Fibroblast of lung (primary cell): ENCODE measurements at regions not wholly inside any gene's neighbourhood (a gene's known extent, or its start where the extent isn't known, plus 50 kb on each side); places are given as distances from the start of the nearest gene placed in this dataset.

Source experiments
- DNase-seq, 2 donors: peaks; one replicate each; pipeline versions ENCODE4 v3.0.0 to v3.0.0-alpha.2; 2010; ENCODE audit warnings: low read depth in 2 of 2
- H2AFZ ChIP-seq: 2 replicates; pipeline ENCODE4 v1.5.1; 2012; ENCODE audit warnings: low read length, control low read depth, inconsistent platforms
- H3K27ac ChIP-seq: 2 replicates; pipeline ENCODE4 v1.5.1; 2011; ENCODE audit warnings: low read length, control low read depth; ENCODE audit not compliant: insufficient read depth
- H3K27me3 ChIP-seq: 2 replicates; pipeline ENCODE4 v1.5.1; 2011; ENCODE audit warnings: mild to moderate bottlenecking, low read length; ENCODE audit not compliant: control insufficient read depth, insufficient read depth
- H3K36me3 ChIP-seq: 2 replicates; pipeline ENCODE4 v1.5.1; 2011; ENCODE audit warnings: low read length; ENCODE audit not compliant: control insufficient read depth, insufficient read depth
- H3K4me1 ChIP-seq: 2 replicates; pipeline ENCODE4 v1.5.1; 2011; ENCODE audit warnings: low read length; ENCODE audit not compliant: control insufficient read depth, insufficient read depth; ENCODE audit errors: extremely low read depth
- H3K4me2 ChIP-seq: 2 replicates; pipeline ENCODE4 v1.5.1; 2011; ENCODE audit warnings: low read length, control low read depth; ENCODE audit not compliant: insufficient read depth; ENCODE audit errors: extremely low read depth
- H3K4me3 ChIP-seq, 4 experiments: fragments of 200-600 bp in 1 of 4; sonication (generic) in 1 of 4; replicated peaks in 1 of 4; 2 replicates each; pipeline ENCODE4 v1.5.1; 2011 to 2016; ENCODE audit warnings: low read length in 4 of 4, low read depth in 3 of 4, mild to moderate bottlenecking in 3 of 4, control low read depth in 2 of 4, inconsistent platforms in 1 of 4, mixed read lengths in 1 of 4; ENCODE audit not compliant: insufficient read depth in 1 of 4; ENCODE audit errors: control extremely low read depth in 1 of 4
- H3K79me2 ChIP-seq: 2 replicates; pipeline ENCODE4 v1.5.1; 2012; ENCODE audit warnings: mild to moderate bottlenecking, low read length, inconsistent platforms; ENCODE audit not compliant: control insufficient read depth, insufficient read depth
- H3K9ac ChIP-seq: 2 replicates; pipeline ENCODE4 v1.5.1; 2011; ENCODE audit warnings: mild to moderate bottlenecking, low read length, control low read depth; ENCODE audit not compliant: insufficient read depth
- H3K9me3 ChIP-seq: 2 replicates; pipeline ENCODE4 v1.5.1; 2012; ENCODE audit warnings: low read depth, low read length; ENCODE audit not compliant: control insufficient read depth, insufficient read depth
- H4K20me1 ChIP-seq: 2 replicates; pipeline ENCODE4 v1.5.1; 2011; ENCODE audit warnings: low read length; ENCODE audit not compliant: control insufficient read depth, insufficient read depth; ENCODE audit errors: extremely low read depth
- EZH2 ChIP-seq: IDR thresholded peaks from 2 replicates; pipeline ENCODE4 v1.5.1; 2012; ENCODE audit warnings: low read length, control low read depth, mild to moderate bottlenecking; ENCODE audit errors: missing control alignments
- TF ChIP-seq, protein P1 (sequence below), 2 donors: IDR thresholded peaks in 1 of 2; conservative IDR thresholded peaks in 1 of 2; 1 replicate in 1 of 2; 2 replicates in 1 of 2; pipeline ENCODE4 v1.5.1; 2011 to 2012; ENCODE audit warnings: low read length in 2 of 2, control low read depth in 1 of 2, inconsistent platforms in 1 of 2, low read depth in 1 of 2, mild to moderate bottlenecking in 1 of 2

DNA sequence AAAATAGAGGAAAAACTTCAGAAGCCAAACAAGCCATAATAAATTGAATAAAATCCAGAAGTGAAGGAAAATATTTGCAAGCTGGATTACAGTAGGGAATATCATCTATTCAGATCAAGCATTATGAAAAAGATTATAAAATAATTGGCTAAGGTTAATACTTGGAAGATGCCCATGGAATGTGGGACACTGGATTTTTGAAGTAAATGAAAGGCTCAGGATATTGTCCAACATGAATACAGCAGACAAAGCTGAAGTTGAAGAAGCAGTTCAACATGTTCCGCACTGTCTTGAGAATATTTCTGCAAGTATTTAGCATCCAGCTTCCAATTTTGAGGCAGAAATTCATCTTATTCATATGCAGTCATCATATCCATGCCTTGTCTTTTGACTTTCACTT, 1278.4 kb upstream of the GJE1 start:
- no peak overlapping the region for H3K4me3 ChIP-seq
- H2AFZ ChIP-seq: peak overlapping the region; percentile 58
- H3K79me2 ChIP-seq: no peaks in the 10 kb centered on the region
- DNase-seq: no peak
- H4K20me1 ChIP-seq: no peaks in the 10 kb centered on the region
- no peaks in the 10 kb centered on the region for H3K9me3 ChIP-seq
- H3K9ac ChIP-seq: no peak overlapping the region
- no peaks in the 10 kb centered on the region for H3K27me3 ChIP-seq
- H3K4me1 ChIP-seq: peaks cover 9% of the 10 kb centered on the region
- H3K27ac ChIP-seq: no peak overlapping the region
- TF ChIP-seq EZH2: no peak
- TF ChIP-seq, protein P1, sequence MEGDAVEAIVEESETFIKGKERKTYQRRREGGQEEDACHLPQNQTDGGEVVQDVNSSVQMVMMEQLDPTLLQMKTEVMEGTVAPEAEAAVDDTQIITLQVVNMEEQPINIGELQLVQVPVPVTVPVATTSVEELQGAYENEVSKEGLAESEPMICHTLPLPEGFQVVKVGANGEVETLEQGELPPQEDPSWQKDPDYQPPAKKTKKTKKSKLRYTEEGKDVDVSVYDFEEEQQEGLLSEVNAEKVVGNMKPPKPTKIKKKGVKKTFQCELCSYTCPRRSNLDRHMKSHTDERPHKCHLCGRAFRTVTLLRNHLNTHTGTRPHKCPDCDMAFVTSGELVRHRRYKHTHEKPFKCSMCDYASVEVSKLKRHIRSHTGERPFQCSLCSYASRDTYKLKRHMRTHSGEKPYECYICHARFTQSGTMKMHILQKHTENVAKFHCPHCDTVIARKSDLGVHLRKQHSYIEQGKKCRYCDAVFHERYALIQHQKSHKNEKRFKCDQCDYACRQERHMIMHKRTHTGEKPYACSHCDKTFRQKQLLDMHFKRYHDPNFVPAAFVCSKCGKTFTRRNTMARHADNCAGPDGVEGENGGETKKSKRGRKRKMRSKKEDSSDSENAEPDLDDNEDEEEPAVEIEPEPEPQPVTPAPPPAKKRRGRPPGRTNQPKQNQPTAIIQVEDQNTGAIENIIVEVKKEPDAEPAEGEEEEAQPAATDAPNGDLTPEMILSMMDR (conservative IDR thresholded peaks at IDR 0.05 in 1 of 2, IDR thresholded peaks at IDR 0.05 in 1 of 2; ENCODE audit: low read depth in 1 of 2, low read length in 2 of 2): no peak
- peak overlapping the region; percentile 32 for H3K4me2 ChIP-seq
- H3K36me3 ChIP-seq: no peaks in the 10 kb centered on the region

DNA sequence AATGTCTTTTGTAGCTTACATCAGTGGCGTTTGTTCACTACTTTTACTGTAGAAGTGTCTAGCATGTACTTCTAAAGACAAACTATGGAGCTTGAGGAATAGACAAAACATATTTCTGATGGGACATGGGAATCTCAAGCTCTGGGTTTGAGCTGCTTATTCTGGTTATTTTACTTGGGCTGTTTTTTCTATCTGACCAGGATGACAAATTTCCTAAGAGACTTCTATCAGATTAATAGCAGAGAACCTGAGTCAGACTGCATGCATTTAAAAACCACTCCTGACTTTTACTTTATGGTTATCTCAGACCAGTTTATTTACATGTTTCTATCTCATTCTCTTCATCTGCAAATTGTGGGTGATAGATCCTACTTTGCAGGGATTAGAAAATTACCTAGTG, 1282.3 kb upstream of the GJE1 start:
- Histone ChIP-seq H3K79me2 (no peaks in the 10 kb centered on the region), H3K9ac (no peak overlapping the region), H3K27ac (no peak overlapping the region), H2AFZ (no peak overlapping the region), H3K4me3 (no peak overlapping the region), H3K4me2 (no peak overlapping the region), H3K27me3 (no peaks in the 10 kb centered on the region), H3K9me3 (no peaks in the 10 kb centered on the region), H3K4me1 (peaks cover 11% of the 10 kb centered on the region), H3K36me3 (no peaks in the 10 kb centered on the region), H4K20me1 (no peaks in the 10 kb centered on the region)
- TF ChIP-seq EZH2: no peak
- TF ChIP-seq, protein P1 (conservative IDR thresholded peaks at IDR 0.05 in 1 of 2, IDR thresholded peaks at IDR 0.05 in 1 of 2; ENCODE audit: low read depth in 1 of 2, low read length in 2 of 2): no peak
- peak; percentile 49 to 81 for DNase-seq

DNA sequence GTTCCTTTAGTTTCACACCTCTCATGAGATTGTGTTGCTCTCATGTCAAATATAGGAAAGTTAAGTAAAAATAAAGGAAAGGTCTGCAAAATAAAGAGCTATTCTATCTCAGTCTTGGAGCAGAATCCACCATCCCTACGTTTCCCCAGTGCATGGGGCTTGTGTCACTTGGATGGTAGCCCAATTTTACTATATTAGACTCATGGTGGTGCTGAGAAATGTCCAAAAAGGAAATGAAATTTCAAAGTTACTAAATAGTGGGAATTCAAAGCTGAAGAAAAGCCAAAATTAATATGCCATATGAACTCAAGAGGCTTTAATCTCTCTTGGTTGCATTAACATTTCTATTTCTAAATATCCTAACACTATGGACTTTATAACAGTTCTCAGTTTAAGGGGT, 1283.3 kb upstream of the GJE1 start:
- DNase-seq: peak; percentile 5 to 40
- no peaks in the 10 kb centered on the region for H3K9me3 ChIP-seq
- H3K4me1 ChIP-seq: peaks cover 11% of the 10 kb centered on the region
- no peak overlapping the region for H3K27ac ChIP-seq
- TF ChIP-seq, protein P1 (conservative IDR thresholded peaks at IDR 0.05 in 1 of 2, IDR thresholded peaks at IDR 0.05 in 1 of 2; ENCODE audit: low read depth in 1 of 2, low read length in 2 of 2): no peak
- TF ChIP-seq EZH2: no peak
- H3K4me2 ChIP-seq: no peak overlapping the region
- H3K36me3 ChIP-seq: no peaks in the 10 kb centered on the region
- H3K9ac ChIP-seq: no peak overlapping the region
- no peaks in the 10 kb centered on the region for H3K79me2 ChIP-seq
- H2AFZ ChIP-seq: no peak overlapping the region
- no peaks in the 10 kb centered on the region for H3K27me3 ChIP-seq
- no peaks in the 10 kb centered on the region for H4K20me1 ChIP-seq
- no peak overlapping the region for H3K4me3 ChIP-seq
